ENCODE measurements at regions not wholly inside any gene's neighbourhood (a gene's known extent, or its start where the extent isn't known, plus 50 kb on each side); places are given as distances from the start of the nearest gene placed in this dataset.
"Not testable (repeated sequence)": the region's sequence is repeated elsewhere in the genome, so short reads cannot be mapped to it uniquely, and the experiment has no call there.

- not testable (repeated sequence) for TF ChIP-seq POLR2A (IDR thresholded peaks at IDR 0.05); CTCF (IDR thresholded peaks at IDR 0.05 in 4 of 5, conservative IDR thresholded peaks at IDR 0.05 in 1 of 5)
These were observed 1715.9 kb downstream of the SPATA31A7 start for GRCh38 chr9:62905722-62906121.

Measured in gastrocnemius medialis (tissue), 4 donors.